ENCODE measurements at regions not wholly inside any gene's neighbourhood (a gene's known extent, or its start where the extent isn't known, plus 50 kb on each side); places are given as distances from the start of the nearest gene placed in this dataset.
"Not testable (repeated sequence)": the region's sequence is repeated elsewhere in the genome, so short reads cannot be mapped to it uniquely, and the experiment has no call there.

DNA sequence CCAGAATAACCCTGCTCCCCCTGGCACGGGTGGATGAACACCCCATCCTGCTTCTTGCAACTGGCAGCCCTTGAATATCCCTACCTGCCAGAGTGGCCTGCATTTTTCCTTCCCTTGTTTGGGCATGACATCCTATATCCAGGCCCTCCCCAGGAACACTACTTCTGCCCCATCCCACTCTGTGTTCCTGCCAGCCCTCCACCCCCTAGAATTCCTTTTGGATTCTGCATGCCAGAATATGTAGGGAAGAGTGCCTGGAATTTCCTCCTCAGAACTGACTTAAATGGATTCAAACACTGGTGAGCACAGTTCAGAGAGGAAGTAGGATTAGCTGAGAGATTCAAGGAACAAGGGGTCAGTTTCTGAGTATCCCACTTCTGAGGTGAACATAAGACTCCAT lies 123.5 kb upstream of the PELI1 start:
- Histone ChIP-seq H3K27ac (ENCODE audit: low read depth, low read length, severe bottlenecking) (peak overlapping the region; percentile 85), H3K4me3 (ENCODE audit: extremely low read depth, insufficient read depth, low read length, poor library complexity, severe bottlenecking) (no peak overlapping the region), H3K36me3 (ENCODE audit: control insufficient read depth, insufficient read depth, low read length) (no peaks in the 10 kb centered on the region), H3K9me3 (ENCODE audit: control insufficient read depth, low read length) (peaks cover 23% of the 10 kb centered on the region), H3K4me1 (ENCODE audit: control insufficient read depth, insufficient read depth, low read length, poor library complexity, severe bottlenecking) (peaks cover 62% of the 10 kb centered on the region)
- whole genome bisulfite sequencing, 2 experiments (ENCODE audit: insufficient coverage in 2 of 2): 14% methylated on average over 1 of the region's 1 CpG; no CpG with 5 or more reads in 1 of the 2 experiments

DNA sequence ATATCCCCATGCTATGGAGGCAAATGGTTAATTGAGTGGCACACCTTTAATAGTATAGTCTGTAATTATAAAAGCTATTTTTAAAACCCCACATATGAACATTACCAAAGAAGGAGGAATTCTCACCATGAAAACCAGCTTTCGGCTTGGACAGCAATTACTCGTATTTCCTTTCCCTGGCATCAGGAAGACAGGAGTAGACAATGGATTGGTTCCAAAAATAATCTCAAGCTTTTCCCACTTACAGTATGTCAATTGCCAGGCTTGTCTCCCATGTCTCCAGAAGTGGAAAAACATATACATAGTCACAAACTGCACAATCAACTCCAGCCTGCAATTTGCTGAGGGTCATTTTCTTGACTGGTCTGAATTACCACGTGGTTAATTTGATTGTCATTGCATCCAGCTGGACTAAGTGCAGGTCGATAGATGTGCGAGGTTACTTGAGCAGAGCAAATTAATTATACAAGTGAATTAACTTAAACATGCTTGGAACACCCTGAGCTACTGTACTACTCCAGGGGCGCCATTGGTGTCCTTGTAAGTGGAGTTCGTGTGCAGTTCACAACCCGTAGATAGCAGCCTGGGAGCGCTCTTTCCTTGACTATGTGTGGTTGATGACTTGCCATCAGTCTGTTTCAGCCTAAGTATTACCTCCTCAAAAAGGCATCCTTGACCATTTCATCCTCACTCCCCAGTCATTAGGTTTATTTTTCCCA lies 124.3 kb upstream of the PELI1 start:
- WGBS, 2 experiments (ENCODE audit: insufficient coverage in 2 of 2): 98 to 100% methylated on average over 3 to 6 of the region's 9 CpGs

DNA sequence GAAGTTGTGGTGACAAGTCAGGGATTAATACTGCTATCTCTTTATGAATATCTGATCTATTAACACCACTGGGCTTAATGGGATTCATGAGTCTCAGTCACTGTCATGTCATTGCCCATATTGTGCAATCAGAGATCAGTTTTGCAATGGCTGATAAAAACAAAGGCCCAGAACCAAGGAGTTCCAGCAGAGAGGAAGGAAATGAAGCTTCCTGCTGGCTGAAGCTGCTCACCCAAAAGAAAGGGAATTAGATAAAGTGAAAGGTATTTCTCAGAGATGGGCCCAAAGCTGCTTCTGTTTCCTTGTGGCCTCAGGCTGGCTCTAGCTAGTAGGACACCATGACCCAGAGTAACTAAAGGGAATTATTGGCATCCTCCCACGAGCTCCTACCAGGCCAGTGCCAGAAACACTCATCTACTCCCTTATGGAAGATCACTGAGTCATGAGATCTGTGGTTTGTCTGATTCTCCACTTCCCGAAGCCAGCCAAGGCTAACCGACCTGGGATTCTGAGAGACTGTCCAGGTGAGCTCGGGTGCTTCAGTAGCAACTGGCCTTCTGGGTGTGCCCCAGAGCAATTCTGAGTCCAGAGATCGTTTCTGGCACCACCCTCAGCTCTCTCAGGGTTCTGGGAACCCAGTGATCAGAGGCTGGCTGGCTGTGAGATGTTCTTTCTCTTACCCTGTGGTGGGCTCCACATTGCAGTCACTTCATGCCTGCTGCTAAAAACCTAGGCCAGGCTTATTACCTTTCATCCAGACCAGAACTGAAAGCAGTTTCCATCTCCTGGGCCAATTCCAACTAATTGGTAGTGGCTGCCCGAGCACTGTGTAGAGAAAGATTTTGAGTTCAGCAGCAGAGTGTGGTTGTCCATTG lies 129.5 kb upstream of the PELI1 start:
- H3K27ac ChIP-seq (ENCODE audit: low read depth, low read length, severe bottlenecking): peak overlapping the region; percentile 16
- peaks cover 55% of the 10 kb centered on the region for H3K4me1 ChIP-seq (ENCODE audit: control insufficient read depth, insufficient read depth, low read length, poor library complexity, severe bottlenecking)
- 85 to 91% methylated on average over 4 to 5 of the region's 6 CpGs for WGBS, 2 experiments (ENCODE audit: insufficient coverage in 2 of 2)
- no peak overlapping the region for H3K4me3 ChIP-seq (ENCODE audit: extremely low read depth, insufficient read depth, low read length, poor library complexity, severe bottlenecking)
- peaks cover 15% of the 10 kb centered on the region for H3K9me3 ChIP-seq (ENCODE audit: control insufficient read depth, low read length)
- no peaks in the 10 kb centered on the region for H3K36me3 ChIP-seq (ENCODE audit: control insufficient read depth, insufficient read depth, low read length)

More for the DNA sequence above, 124.3 kb upstream of the PELI1 start:
- peaks cover 62% of the 10 kb centered on the region for H3K4me1 ChIP-seq (ENCODE audit: control insufficient read depth, insufficient read depth, low read length, poor library complexity, severe bottlenecking)
- H3K27ac ChIP-seq (ENCODE audit: low read depth, low read length, severe bottlenecking): peak overlapping the region; percentile 85
- H3K36me3 ChIP-seq (ENCODE audit: control insufficient read depth, insufficient read depth, low read length): no peaks in the 10 kb centered on the region
- H3K4me3 ChIP-seq (ENCODE audit: extremely low read depth, insufficient read depth, low read length, poor library complexity, severe bottlenecking): no peak overlapping the region
- peaks cover 23% of the 10 kb centered on the region for H3K9me3 ChIP-seq (ENCODE audit: control insufficient read depth, low read length)

DNA sequence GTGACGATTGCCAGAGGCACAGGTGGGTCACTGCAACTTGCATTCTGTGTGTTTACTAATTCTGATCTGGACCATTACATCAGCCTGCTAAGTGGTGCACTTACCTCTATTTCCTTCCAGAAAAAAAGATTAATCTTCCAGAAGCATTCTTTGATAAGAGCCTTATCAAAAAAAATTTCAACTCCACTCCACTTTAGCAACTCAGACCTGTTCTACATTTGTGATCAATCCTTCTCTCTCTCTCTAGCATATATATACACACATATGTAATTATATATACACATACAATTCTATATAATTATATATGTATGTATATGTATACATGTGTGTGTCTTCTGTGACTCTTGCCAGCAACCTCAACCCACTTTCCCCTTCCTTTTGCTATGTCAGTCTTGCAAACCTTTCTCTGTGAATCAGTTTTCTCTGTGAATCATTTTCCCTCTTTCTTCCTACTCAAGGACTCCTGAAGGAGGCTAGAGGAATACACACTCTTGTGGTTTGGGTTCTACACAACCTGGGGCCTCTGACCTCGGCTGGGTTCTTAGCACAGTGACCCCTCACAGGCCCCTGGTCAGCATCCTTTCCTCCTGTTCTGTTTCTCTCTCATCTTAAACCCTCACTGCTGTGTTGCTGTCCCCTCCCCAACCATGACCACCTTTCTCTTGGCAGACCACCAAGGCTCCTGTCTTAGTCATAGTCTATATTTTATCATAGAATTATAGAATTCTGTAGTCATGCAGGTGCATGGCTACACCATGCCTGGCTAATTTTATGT lies 130.4 kb upstream of the PELI1 start:
- no peak overlapping the region for H3K27ac ChIP-seq (ENCODE audit: low read depth, low read length, severe bottlenecking)
- H3K9me3 ChIP-seq (ENCODE audit: control insufficient read depth, low read length): peaks cover 15% of the 10 kb centered on the region
- WGBS, 2 experiments (ENCODE audit: insufficient coverage in 2 of 2): 94 to 100% methylated on average over 2 of the region's 2 CpGs
- H3K36me3 ChIP-seq (ENCODE audit: control insufficient read depth, insufficient read depth, low read length): no peaks in the 10 kb centered on the region
- peaks cover 46% of the 10 kb centered on the region for H3K4me1 ChIP-seq (ENCODE audit: control insufficient read depth, insufficient read depth, low read length, poor library complexity, severe bottlenecking)
- no peak overlapping the region for H3K4me3 ChIP-seq (ENCODE audit: extremely low read depth, insufficient read depth, low read length, poor library complexity, severe bottlenecking)

DNA sequence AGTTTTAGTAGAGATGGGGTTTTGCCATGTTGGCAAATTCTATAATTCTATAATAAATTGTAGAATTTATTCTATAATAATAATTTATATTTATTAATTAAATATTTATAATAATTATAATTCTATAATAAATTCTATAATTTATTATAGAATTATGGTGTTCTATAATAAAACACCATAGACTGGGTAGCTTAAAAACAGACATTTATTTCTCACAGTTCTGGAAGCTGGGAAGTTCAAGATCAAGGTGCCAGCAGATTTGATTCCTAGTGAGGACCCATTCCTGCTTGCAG lies 130.9 kb upstream of the PELI1 start:
- no peak overlapping the region for H3K4me3 ChIP-seq (ENCODE audit: extremely low read depth, insufficient read depth, low read length, poor library complexity, severe bottlenecking)
- no peaks in the 10 kb centered on the region for H3K36me3 ChIP-seq (ENCODE audit: control insufficient read depth, insufficient read depth, low read length)
- H3K4me1 ChIP-seq (ENCODE audit: control insufficient read depth, insufficient read depth, low read length, poor library complexity, severe bottlenecking): peaks cover 44% of the 10 kb centered on the region
- peaks cover 12% of the 10 kb centered on the region for H3K9me3 ChIP-seq (ENCODE audit: control insufficient read depth, low read length)
- H3K27ac ChIP-seq (ENCODE audit: low read depth, low read length, severe bottlenecking): no peak overlapping the region

DNA sequence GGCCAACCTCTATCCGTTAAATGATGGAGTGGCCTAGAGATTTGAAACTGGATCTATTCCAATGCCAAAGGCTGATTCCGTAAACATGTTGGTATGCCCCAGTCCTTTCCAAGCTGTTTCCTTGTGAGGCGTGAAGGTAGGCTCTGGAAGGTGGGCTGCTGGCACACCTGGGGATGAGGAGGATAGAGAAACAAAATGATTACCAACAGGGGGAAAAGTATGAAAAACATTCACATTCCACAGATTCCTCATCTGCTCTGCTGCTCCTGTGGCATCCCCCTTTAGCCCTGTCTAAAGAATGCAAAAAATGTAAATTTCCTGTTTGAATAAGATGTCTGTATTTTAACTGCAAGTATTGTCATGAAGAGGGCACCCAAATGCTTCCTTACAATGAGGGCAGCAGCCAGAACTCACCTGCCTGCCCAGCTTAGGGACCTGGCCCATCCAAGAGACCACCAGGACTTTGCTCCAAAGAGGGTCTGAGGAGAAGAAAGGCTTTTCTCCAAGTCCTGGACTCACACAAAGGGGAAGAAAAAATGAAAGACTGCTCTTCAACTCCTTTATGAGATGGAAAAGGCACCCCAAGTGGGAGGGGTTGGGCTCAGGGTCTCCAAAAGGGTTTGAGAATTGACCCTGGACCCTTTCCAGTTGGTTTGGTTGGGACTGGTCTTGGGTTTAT lies 132.3 kb upstream of the PELI1 start:
- Histone ChIP-seq H3K4me1 (ENCODE audit: control insufficient read depth, insufficient read depth, low read length, poor library complexity, severe bottlenecking) (peaks cover 42% of the 10 kb centered on the region), H3K4me3 (ENCODE audit: extremely low read depth, insufficient read depth, low read length, poor library complexity, severe bottlenecking) (no peak overlapping the region), H3K27ac (ENCODE audit: low read depth, low read length, severe bottlenecking) (peak overlapping the region; percentile 85), H3K36me3 (ENCODE audit: control insufficient read depth, insufficient read depth, low read length) (no peaks in the 10 kb centered on the region), H3K9me3 (ENCODE audit: control insufficient read depth, low read length) (no peaks in the 10 kb centered on the region)
- 75 to 86% methylated on average over 3 of the region's 3 CpGs for WGBS, 2 experiments (ENCODE audit: insufficient coverage in 2 of 2)

DNA sequence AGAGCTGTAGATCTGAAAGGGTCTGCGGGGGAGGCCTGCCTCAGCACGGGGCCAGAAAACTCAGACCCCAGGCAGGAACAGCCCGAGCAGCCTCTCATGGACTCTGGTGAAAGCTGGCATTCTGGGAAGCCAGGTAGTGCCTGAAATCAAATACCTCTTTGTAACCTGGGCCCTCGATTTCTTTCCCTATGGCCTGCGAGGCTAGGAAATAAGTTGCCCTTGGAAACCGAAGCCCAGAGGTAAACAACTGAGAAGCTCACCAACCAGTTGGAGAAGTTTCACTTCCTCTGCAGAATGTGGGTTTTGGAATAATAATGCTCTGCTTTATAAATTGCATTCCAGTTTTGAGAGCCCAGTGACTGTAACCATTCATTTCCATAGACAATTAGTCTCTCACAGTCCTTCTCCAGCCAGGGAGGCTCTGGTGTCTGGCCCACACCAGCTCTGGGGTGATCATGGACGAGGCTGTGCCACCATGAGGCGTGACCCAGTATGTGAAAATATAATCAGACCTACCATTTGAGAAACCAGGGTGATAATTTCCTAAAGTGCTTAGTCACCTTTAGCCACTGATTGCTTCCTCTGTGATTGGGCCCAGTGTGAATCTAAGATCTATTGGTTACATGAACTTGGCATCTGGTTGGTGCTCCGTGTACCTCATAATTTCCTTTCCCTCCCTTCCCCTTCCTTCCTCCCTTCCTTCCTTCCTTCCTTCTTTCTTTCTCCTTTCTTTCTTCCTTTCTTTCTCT lies 133.1 kb upstream of the PELI1 start:
- WGBS, 2 experiments (ENCODE audit: insufficient coverage in 2 of 2): 71 to 75% methylated on average over 8 of the region's 9 CpGs
- peak overlapping the region; percentile 85 for H3K27ac ChIP-seq (ENCODE audit: low read depth, low read length, severe bottlenecking)

DNA sequence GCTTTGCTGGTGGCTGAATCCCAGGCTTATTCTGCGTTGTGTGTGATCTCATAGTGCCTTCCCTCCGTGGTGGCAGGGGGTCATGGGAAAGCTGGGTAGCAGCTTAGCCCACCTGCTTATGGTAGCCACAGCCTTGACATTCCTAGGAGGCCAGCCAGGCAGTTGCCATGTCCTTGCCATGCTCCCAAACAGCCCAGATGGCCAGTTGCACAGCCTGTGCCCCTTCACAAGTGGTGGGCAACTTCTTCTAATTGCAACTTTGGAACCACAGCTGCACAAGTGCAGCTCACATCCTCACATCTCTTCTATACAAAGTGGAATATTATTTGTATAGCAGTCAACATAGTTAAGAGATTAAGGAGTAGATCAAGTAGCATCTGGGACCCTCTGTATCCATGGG lies 136.6 kb upstream of the PELI1 start:
- not testable (repeated sequence) for H3K27ac ChIP-seq (ENCODE audit: low read depth, low read length, severe bottlenecking); H3K9me3 ChIP-seq (ENCODE audit: control insufficient read depth, low read length); H3K36me3 ChIP-seq (ENCODE audit: control insufficient read depth, insufficient read depth, low read length); H3K4me3 ChIP-seq (ENCODE audit: extremely low read depth, insufficient read depth, low read length, poor library complexity, severe bottlenecking)
- no CpG with 5 or more reads among the region's 2 CpGs for WGBS, 2 experiments (ENCODE audit: insufficient coverage in 2 of 2)
- H3K4me1 ChIP-seq (ENCODE audit: control insufficient read depth, insufficient read depth, low read length, poor library complexity, severe bottlenecking): peaks cover 12% of the 10 kb centered on the region

More for the DNA sequence above, 133.1 kb upstream of the PELI1 start:
- peaks cover 40% of the 10 kb centered on the region for H3K4me1 ChIP-seq (ENCODE audit: control insufficient read depth, insufficient read depth, low read length, poor library complexity, severe bottlenecking)
- H3K4me3 ChIP-seq (ENCODE audit: extremely low read depth, insufficient read depth, low read length, poor library complexity, severe bottlenecking): no peak overlapping the region
- H3K9me3 ChIP-seq (ENCODE audit: control insufficient read depth, low read length): no peaks in the 10 kb centered on the region
- no peaks in the 10 kb centered on the region for H3K36me3 ChIP-seq (ENCODE audit: control insufficient read depth, insufficient read depth, low read length)

DNA sequence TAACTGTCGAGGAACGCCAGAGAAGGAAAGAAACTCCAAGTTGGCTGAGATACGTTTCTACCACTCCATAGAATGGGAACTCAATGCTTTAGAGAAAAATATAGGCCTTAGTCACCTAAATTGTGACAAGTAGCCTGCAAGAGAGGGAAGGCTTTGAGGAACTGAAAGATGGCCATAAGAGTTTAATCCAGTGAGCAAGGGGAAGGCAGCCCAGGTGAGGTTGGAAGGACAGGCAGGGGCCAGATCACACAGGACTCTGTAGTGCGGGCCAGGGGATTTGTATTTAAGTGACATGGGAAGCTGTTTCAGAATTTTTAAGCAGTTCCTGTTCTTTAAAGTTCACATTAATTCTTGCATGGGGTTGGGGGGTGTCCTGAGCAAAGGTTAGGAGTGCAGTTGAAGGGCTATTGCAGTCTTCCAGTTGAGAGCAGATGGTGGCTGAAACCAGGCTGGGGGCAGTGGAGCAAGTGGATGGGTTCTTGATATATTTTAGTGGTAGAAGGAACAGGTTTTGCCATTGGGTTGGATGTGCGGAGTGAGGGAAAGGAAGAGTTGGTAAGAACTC lies 138.9 kb upstream of the PELI1 start:
- Histone ChIP-seq H3K9me3 (ENCODE audit: control insufficient read depth, low read length) (no peaks in the 10 kb centered on the region), H3K4me1 (ENCODE audit: control insufficient read depth, insufficient read depth, low read length, poor library complexity, severe bottlenecking) (no peaks in the 10 kb centered on the region), H3K36me3 (ENCODE audit: control insufficient read depth, insufficient read depth, low read length) (no peaks in the 10 kb centered on the region), H3K4me3 (ENCODE audit: extremely low read depth, insufficient read depth, low read length, poor library complexity, severe bottlenecking) (no peak overlapping the region), H3K27ac (ENCODE audit: low read depth, low read length, severe bottlenecking) (no peak overlapping the region)
- WGBS, 2 experiments (ENCODE audit: insufficient coverage in 2 of 2): 97 to 100% methylated on average over 4 to 5 of the region's 5 CpGs
